ENCODE measurements at regions not wholly inside any gene's neighbourhood (a gene's known extent, or its start where the extent isn't known, plus 50 kb on each side); places are given as distances from the start of the nearest gene placed in this dataset.

DNA sequence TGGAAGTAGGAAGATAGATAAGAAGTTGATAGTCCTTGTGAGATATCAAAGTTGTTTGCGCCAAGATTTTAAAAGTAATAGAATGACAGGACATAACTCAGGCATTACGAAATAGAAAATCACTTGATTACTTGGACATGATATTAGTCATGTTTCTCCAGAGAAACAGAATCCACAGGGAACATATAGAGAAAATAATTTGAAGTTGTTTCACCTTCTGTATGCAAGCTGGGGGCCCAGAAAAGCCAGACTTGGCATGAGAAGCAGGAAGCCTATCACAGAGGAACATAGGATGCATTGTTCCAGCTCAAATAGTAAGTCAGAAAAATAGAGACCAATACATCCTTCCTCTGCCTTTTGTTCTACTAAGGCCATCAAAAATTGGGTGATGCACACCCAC, 715.9 kb downstream of the TECRL start:
- in situ Hi-C loops (cut with HindIII; ENCODE audit: low sequenced_read_pairs), result no loop called here
- no peak for DNase-seq (ENCODE audit: low spot score)

DNA sequence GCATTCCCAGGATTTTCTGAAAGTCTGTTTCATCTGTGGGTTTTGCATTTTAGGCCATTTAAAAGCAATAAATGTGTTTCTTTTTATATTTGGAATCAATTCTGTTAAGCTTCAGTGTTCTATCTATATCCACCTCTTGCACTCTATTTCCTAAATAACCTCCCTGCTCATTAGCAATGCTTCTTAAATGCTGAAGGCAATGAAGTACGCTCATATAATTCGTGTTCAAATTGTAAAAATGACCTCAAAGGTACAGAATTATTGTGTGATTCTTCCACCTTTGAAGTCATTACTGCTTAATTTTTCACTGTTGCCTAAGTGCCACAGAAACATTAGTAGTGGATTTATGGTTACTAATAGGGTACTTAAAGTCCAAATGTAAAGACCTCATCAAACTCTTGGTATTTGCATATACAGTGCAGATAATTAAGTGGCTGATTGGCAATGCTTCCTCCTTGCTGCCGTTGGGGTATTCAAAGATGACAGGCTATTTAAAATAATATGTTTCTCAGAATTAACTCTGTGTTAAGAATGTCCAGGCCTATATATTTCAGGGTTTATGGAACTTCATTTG, 730.8 kb downstream of the TECRL start:
- in situ Hi-C loops (cut with HindIII; ENCODE audit: low sequenced_read_pairs), result no loop called here
- no peak for DNase-seq (ENCODE audit: low spot score)

DNA sequence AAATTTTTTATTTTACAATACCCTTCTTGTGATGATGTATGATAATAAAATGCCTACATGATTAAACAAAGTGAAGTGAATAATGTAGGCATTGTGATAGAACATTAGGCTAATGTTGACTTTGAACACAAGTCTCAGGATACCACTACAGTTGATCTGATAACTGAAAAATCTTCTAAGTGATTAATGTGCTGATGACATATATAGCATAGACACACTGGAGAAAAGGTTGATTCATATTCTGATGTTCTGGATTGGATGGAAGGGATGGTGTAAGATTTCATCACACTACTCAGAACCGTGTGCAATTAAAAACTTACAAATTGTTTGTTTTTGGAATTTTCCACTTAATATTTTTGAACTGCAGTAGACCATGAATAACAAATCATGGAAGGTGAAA, 738.5 kb downstream of the TECRL start:
- in situ Hi-C loops (cut with HindIII; ENCODE audit: low sequenced_read_pairs), result no loop called here
- DNase-seq (ENCODE audit: low spot score), result no peak

DNA sequence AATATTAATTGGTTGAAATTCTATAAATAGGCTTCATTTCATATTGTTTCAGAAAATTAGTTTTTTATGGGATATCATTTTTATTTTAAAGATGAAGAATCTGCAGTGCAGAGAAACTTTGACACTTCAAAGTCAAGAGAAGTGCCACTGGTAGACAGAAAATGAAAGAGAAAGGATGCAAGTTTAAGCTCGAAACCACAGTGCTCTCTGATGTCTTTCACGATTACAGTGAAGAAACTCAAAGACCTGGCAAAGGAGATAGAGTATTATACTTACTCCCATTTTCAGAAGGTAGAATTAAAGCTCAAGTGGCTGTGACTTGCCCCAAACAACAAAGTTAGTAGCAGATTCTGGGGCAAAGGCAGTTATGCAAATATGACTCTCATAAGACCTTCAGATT, 745.4 kb downstream of the TECRL start:
- in situ Hi-C loops (cut with HindIII; ENCODE audit: low sequenced_read_pairs), result no loop called here

DNA sequence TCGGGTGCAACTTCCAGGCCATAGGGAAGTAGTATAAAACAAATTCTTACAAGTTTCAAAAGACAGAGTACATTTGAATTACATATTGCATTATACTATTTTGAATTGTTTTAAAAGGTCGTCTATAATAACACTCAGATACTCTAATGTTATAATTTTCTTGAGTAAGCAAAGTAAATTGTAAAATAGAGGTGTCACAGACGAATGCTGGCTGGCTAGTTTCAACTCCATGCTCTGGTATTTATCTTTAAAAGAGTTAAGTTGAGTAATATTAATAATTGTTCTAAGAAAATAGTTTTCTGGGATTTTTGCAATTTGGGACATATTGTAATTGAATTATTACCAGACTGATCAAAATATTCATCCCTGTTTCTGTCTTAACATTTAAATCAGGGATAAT, 764.9 kb downstream of the TECRL start:
- no peak for DNase-seq (ENCODE audit: low spot score)
- in situ Hi-C loops (cut with HindIII; ENCODE audit: low sequenced_read_pairs), result no loop called here

More for the DNA sequence above, 745.4 kb downstream of the TECRL start:
- no peak for DNase-seq (ENCODE audit: low spot score)

DNA sequence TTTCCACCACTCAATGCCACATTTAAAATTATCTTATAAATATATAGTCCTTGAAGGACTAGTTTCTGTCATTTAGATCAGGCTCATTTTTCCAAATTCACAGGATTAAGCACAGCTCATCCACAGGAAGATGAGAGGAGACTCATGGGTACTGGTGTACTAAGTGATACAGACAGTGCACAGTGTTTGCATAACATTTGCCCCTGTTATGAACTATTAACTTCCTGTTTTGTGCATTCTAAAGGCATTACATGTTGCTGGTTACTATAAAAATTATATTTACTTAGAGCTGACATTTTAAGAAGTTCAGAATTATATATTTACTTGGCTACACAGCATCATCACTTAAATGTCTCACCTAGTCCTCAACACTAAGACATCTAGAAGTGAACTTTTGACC, 772.0 kb downstream of the TECRL start:
- in situ Hi-C loops (cut with HindIII; ENCODE audit: low sequenced_read_pairs), result no loop called here
- DNase-seq (ENCODE audit: low spot score), result no peak

DNA sequence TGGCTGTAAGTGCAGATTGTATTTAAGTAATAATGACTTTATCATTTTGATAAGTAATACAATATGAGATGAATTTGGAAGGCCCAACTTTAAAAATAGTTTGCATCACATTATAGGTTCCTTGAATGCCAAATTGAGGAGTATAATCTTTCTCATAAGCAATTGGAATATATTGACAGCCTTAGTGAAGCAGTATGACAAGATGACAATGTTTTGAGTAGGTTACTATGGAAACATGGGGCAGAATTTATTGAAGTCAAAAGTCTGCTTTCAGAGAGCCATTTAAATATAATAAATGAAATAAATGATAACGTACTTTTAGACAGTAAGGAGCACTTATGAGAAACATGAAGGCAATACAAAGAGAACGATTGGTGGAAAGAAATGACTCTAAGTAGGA, 776.4 kb downstream of the TECRL start:
- in situ Hi-C loops (cut with HindIII; ENCODE audit: low sequenced_read_pairs), result no loop called here
- no peak for DNase-seq (ENCODE audit: low spot score)

DNA sequence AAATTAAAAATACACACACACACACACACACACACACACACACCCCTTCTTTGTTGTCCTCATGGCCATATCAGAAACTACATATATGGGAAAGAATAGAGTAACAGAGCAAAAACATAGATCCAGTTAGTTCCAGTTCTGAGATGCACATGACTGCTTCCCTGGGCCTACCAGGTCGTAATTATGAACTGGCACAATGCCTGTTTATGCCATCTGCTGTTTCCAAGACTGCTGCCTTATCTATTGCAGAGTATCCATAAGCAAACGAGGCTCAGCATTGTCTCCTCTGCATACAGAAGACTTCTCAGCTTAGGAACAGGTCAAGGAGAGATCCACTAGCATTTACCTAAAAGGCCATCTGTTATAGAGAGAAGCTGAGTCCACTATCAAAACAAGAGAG, 789.0 kb downstream of the TECRL start:
- in situ Hi-C loops (cut with HindIII; ENCODE audit: low sequenced_read_pairs), result no loop called here
- DNase-seq (ENCODE audit: low spot score), result peak; percentile 94

DNA sequence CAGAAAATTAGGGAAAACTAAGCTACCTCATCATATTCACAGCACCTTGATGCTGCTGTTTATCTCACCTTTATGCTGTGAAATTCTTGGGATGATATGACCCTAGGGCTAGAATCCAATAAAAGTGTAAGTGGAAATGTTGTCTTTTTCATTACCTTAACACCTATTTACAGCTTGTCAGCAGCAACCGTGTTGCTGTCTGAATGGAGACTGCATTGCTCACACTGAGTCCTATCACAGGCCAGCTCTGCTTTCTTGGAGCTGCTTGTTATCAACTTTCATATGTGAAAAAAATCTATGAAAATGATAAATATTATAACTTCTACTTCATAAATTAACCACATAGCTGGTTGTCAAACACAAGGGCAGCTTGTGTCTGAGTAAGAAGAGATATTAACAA, 789.5 kb downstream of the TECRL start:
- in situ Hi-C loops (cut with HindIII; ENCODE audit: low sequenced_read_pairs), result no loop called here
- DNase-seq (ENCODE audit: low spot score), result peak; percentile 71

DNA sequence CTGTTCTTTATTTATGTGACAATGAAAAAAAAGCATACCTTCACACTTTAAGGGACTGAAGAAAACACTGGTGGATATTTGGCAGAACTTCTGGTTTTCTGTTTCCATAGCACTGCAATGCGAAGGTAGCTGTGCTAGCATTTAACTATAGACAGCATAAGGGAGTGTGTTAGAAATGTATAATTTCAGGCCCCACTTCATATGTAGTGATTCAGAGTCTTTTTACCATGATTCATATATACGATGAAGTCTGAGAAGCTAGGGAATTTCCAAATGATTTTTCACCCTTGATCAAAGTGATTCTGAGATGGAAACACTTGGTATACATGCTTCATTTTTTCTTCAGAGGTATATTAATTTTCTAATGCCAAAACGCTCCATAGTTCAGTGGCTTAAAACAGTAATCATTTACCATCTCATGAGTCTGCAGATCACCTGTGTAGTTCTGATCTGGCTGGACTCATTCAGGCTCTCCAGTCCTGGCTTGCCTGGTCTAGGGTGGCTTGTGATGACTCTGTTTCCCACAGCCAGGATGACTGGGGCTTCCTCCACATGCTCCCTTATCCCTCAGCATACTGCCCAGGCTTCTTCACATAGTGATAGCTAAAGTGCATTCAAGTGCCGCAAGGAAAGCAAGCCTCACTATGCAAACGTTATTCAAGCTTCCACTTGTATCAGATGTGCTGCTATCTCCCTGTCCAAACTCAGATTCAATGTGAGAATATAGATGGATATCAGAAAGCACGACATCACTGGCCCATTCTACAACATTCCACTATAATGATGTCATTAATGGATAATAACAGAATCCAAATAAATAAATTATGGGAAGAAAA, 790.1 kb downstream of the TECRL start:
- in situ Hi-C loops (cut with HindIII; ENCODE audit: low sequenced_read_pairs), result no loop called here
- DNase-seq (ENCODE audit: low spot score), result peak; percentile 48

DNA sequence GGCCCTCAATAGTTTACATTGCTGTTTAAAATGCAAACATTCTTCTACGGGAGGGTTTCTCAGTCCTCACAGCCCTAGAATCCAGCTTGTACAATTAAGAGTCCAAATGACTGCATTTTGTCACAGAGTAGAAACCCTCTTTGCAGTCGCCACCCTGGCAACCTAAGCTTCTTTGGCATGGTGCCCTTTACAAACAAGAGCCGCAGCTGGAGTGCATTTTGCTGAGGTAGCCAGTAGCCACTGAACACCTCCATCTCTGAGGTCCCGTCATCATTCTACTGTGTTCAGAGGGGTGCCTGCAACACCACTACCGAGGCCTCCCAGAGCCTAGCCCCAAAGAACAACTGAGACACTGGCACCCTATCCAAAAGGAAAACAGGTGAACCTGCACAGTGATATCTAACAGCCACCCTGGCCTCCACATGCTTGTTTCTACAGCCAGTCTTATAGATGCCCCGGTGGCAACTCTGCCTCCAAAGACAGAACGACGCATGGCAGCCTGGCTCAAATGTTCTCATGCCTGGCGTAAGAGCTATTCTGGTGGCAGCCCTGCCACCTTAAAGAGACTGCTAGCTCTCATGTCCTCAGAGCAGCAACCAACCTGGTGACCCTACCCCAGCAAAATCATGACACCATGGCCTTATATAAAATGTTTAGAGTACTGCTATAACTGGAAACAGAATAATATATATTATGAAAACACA, 801.9 kb downstream of the TECRL start:
- DNase-seq (ENCODE audit: low spot score), result no peak
- in situ Hi-C loops (cut with HindIII; ENCODE audit: low sequenced_read_pairs), result no loop called here

DNA sequence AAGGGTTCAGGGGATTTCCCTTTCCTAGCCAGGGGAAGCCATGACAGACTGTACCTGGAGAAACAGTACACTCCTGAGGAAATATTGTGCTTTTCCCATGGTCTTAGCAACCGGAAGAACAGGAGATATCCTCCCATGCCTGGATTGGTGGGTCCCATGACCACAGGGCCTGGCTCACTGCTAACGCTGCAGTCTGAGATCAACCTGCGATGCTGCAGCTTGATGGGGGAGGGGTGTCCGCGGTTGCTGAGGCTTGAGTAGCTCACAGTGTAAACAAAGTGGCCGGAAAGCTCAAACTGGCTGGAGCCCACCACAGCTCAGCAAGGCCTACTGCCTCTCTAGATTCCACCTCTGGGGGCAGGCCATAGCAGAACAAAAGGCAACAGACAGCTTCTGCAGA, 819.5 kb downstream of the TECRL start:
- in situ Hi-C loops (cut with HindIII; ENCODE audit: low sequenced_read_pairs), result no loop called here
- DNase-seq (ENCODE audit: low spot score), result no peak

DNA sequence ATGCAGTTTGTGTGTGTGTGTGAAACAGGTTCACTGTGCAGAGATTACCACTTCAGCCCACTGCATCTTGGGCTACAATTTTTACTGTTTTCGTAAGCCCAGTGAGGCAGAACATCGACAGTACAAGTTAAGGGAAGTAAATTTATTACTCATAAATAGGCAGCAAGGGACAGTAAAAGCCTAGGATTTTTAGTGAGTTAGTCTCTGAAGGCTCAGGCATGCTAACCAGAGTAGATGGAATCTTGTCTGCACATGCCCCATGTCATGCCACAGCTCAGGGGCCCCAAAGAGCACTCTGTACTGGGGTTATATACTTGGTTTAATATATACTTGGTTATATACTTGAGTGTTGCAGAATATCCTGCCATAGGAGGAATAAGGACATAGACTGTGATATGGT, 825.7 kb downstream of the TECRL start:
- in situ Hi-C loops (cut with HindIII; ENCODE audit: low sequenced_read_pairs), result no loop called here
- no peak for DNase-seq (ENCODE audit: low spot score)

DNA sequence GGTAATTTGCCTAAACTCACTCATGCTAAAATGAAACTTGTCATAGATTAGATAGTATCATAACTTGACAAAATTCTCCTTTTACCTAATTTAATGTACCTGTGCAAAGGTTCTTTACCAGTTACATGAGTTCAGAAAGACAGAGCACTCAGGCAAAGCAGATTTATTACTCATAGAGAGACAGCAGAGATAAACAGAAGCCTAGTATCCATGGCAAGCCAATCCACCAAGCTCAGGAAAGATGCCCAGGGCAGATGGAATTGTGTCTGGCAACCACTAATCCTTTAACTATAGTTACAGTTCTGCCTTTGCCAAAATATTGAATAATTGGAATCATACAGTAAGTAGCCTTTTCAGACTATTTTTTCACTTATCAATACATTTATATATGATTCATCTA, 826.2 kb downstream of the TECRL start:
- in situ Hi-C loops (cut with HindIII; ENCODE audit: low sequenced_read_pairs), result no loop called here
- no peak for DNase-seq (ENCODE audit: low spot score)

DNA sequence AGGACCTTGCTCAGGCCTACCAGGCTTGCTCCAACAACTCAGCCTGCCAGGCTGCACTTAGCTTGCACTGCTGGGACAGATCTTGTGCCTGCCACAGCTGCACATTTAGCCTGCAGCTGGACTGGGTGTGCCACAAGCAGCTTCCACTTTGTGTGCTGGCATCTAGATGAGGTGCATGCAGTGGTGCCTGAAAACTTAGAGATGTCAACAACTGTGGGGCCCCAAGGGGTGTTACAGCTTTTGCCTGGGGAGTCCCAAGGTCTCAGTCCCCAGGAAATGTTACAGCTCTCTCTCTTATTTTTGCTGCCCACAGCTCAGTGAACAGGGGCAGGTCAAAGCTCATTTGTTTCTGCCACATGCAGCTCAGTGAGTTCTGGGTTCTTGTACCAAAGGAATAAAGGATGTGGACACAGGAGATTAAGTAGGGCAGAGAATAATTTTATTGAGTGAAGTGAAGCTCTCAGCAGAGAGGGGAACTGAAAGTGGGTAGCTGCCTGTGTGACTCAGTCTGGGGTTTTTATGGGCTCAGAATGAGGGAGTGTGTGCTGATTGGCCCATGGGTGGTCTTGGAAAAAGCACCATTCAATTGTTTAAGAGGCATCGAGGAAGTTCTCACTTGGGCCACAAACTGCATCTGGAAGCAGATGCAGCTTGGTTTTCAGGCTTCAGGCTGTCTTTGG, 828.3 kb downstream of the TECRL start:
- in situ Hi-C loops (cut with HindIII; ENCODE audit: low sequenced_read_pairs), result no loop called here
- DNase-seq (ENCODE audit: low spot score), result no peak

DNA sequence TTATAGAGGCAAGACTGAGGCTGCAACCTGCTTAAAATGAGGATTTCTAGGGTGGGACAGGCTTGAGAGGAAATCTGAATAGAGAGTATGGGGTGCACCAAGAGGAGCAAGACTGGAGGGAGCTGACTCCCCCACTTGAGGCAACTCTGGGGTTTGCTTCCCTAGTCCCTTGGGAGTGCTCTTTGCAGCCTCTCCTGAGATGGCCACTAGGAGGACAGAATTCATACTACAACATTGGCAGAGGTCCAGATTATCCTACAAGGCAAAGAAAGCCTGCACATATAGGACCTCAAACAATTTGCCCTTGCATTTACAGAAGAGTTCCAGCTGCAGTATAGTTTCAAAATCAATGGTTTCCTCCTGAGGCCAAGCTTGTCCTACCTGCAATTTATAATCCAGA, 830.9 kb downstream of the TECRL start:
- DNase-seq (ENCODE audit: low spot score), result no peak
- in situ Hi-C loops (cut with HindIII; ENCODE audit: low sequenced_read_pairs), result no loop called here

DNA sequence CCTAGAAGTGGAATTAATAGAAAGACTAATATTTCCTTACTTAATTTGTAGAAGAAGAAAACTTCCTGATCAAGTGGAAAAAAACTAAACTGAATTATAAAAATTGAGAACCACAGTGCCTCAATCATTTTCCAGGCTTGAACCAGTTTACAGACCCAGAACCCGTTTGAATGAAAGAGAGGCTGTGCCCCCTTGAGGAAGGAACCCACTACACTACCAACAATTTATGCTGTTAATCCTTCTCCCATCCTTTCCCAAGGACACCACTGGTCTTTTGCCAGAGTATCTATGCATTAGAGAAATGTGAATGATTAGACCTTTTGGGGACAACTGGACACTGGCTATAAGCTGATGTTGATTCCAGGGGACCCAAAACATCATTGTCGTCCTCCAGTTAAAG, 842.6 kb downstream of the TECRL start:
- no peak for DNase-seq (ENCODE audit: low spot score)
- in situ Hi-C loops (cut with HindIII; ENCODE audit: low sequenced_read_pairs), result no loop called here

DNA sequence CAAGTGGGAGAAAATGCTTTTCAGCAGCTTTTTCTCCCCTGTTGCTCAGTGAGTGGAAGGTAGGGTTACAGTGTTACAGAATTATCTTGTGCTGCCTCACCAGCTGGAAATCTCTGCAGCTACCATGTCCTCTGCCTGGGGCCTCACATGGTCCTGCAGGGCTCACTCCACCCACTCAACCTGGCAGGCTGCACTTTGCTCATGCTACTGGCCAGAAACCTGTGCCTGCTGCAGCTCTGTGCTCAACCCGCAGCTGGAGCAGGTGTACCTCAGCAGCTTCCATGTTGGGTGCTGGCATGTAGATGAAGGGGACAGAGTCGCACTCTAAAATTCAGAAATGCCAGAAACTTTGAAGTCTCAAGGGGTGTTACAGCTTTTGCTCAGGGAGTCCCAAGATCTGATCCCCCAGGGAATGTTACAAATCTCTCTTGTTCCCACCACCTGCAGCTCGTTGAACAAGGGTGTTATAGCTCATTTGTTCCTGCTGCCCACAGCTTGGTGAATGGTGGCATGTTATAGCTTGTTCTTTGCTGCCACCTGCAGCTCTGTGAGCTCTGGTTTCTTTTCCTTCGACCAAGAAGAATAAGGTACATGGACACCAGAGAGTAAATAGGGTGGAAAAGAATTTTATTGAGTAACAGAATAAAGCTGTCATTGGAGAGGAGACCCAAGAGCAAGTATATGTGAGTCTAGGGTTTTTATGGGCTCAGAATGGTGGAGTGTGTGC, 845.8 kb downstream of the TECRL start:
- no peak for DNase-seq (ENCODE audit: low spot score)
- in situ Hi-C loops (cut with HindIII; ENCODE audit: low sequenced_read_pairs), result no loop called here

DNA sequence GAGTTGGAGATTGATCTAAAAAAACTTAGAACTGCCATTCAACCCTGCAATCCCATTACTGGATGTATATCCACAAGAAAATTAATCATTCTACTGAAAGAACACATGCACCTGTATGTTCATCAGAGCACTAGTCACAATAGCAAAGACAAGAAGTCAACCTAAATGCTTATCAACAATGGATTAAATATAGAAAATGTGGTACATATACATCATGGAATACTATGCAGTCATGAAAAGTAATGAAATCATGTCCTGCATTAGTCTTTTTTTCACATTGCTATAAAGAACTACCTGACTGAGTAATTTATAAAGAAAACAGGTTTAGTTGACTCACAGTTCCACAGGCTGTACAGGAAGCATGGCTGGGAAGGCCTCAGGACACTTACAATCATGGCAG, 850.5 kb downstream of the TECRL start:
- no peak for DNase-seq (ENCODE audit: low spot score)
- in situ Hi-C loops (cut with HindIII; ENCODE audit: low sequenced_read_pairs), result no loop called here

Measured in G401 (cell line).